ENCODE measurements at regions not wholly inside any gene's neighbourhood (a gene's known extent, or its start where the extent isn't known, plus 50 kb on each side); places are given as distances from the start of the nearest gene placed in this dataset.

- no peak for DNase-seq
Observed at GRCh38 chr6:53744321-53744720, 50.5 kb upstream of the LRRC1 start.

- peak; percentile 19 for DNase-seq
Observed at GRCh38 chr6:53741034-53741823, 53.6 kb upstream of the LRRC1 start.

GRCh38 chr6:53737746-53738145 is 57.1 kb upstream of the LRRC1 start:
- DNase-seq = no peak

GRCh38 chr6:53735896-53736295 is 58.9 kb upstream of the LRRC1 start:
- DNase-seq = peak; percentile 30

GRCh38 chr6:53734473-53735299 is 60.1 kb upstream of the LRRC1 start:
- DNase-seq = peak; percentile 65

- peak; percentile 27 for DNase-seq
Observed at GRCh38 chr6:53731866-53732636, 62.8 kb upstream of the LRRC1 start.

GRCh38 chr6:53730767-53731166 is 64.0 kb upstream of the LRRC1 start:
- DNase-seq = no peak

- peak; percentile 77 for DNase-seq
Observed at GRCh38 chr6:53728570-53729194, 63.1 kb upstream of the KLHL31 start.

GRCh38 chr6:53727748-53728147 is 62.2 kb upstream of the KLHL31 start:
- no peak for DNase-seq

GRCh38 chr6:53725791-53726575 is 60.4 kb upstream of the KLHL31 start:
- DNase-seq = peak; percentile 90

- DNase-seq = no peak
Observed at GRCh38 chr6:53724501-53724900, 58.9 kb upstream of the KLHL31 start.

- DNase-seq = no peak
Observed at GRCh38 chr6:53723331-53723730, 57.8 kb upstream of the KLHL31 start.

GRCh38 chr6:53721766-53722165 is 56.2 kb upstream of the KLHL31 start:
- no peak for DNase-seq

GRCh38 chr6:53718597-53719460 is 53.3 kb upstream of the KLHL31 start:
- DNase-seq = peak; percentile 89

GRCh38 chr6:53717566-53717965 is 52.0 kb upstream of the KLHL31 start:
- peak; percentile 13 for DNase-seq

GRCh38 chr6:53715434-53715833 is 49.9 kb upstream of the KLHL31 start:
- DNase-seq = no peak

Measured in hematopoietic multipotent progenitor cell treated with erythropoietin and hydrocortisone succinate and interleukin-3 and kit ligand, for 4 days (in vitro differentiated cells).